DMS153 (cell line): ENCODE measurements at regions not wholly inside any gene's neighbourhood (a gene's known extent, or its start where the extent isn't known, plus 50 kb on each side); places are given as distances from the start of the nearest gene placed in this dataset.

Experiments
- DNase-seq: peaks from one replicate; lab custom pipeline; 2025; lab: John Stamatoyannopoulos, UW

DNA sequence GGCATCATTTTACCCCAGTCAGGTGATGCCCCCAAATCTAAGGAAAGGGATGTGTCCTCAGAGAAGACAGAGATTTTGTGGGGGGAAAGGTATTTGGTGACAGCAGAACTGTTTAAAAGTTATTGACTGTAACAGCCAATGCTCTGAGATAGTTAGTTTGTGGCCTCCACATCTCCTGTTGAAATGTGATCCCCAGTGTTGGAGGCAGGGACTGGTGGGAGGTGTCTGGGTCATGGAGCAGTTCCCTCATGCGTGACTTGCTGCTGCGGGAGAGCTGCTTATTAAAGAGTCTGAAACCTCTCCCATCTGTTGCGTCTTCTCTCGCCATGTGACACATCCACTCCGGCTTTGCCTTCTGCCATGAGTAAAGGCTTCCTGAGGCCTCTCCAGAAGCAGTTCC lies 282.8 kb upstream of the FOXQ1 start:
- DNase-seq = no peak

DNA sequence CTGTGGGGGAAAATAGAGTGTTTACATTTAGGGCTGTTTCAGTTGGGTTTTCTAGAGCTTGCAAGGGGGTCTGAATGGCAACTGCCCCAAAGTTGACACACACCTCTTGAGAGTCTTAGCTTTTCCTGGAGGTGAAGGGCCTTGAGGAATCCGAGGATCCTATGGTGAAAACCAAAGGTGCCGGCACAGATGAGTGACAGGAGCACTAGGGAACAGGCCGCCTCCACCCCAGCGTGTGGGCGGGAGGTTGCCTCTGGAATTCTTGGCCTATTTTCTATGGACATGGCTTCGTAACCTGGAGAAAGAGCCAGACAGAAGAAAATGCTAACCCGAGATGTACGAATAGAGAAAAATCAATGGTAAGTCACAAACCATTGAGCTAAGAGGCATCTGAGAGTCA lies 283.2 kb upstream of the FOXQ1 start:
- DNase-seq = no peak

- no peak for DNase-seq
Observed at GRCh38 chr6:1027795-1028569, 283.9 kb upstream of the FOXQ1 start.

DNA sequence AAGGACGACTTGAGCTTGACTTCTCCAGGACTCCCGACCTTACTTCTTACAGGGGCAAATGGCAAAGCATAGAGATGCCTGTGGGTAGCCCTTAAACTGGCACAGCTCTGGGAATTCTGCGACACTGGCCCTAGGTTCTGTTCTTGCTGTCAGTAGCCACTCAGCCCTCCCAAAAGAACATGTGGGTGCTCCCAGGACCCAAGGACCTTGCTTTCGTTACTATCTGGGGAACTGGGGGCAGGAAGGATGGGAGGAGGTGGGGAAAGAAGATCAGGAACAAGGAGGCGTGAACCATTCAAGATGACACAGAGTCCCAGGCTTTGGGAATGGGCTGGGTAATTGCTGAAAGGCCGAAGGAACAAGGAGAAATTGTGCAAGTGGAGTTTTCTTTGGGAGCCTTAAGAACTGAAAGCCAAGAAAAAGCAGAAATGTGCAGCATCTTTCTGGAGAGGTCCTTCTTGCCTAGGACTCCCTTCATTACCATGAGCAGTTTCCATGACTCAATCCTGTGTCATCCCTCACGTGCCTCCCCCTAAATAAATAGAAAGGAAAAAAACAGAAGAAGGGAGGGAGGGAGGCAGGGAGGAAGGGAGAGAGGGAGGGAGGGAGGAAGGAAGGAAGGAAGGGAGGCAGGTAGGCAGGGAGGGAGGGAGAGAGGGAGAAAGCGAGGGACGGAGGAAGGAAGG lies 284.6 kb upstream of the FOXQ1 start:
- DNase-seq = no peak

- DNase-seq = no peak
Observed at GRCh38 chr6:1025821-1026220, 286.1 kb upstream of the FOXQ1 start.

- DNase-seq = no peak
Observed at GRCh38 chr6:1024587-1024986, 287.3 kb upstream of the FOXQ1 start.

GRCh38 chr6:1024161-1024560 lies 287.7 kb upstream of the FOXQ1 start:
- no peak for DNase-seq

DNA sequence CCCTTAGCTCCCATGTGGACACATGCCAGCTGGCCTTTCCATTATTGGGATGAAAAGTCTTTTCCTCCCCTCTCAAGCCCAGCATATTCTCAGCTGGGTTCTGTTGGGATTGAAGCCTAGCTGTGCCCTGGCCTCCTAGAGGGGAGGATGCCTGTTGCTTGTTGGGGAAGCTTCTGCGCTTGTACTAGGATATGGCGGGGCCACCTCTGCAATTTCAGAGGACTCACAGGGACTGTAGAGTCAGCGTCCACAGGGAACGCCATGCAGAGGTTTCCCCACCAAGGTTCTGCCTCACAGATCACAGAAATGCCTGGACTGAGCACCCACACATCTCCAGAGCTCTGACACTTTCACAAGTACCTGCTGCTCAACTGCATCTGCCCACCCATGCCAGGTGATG lies 288.7 kb upstream of the FOXQ1 start:
- no peak for DNase-seq

DNA sequence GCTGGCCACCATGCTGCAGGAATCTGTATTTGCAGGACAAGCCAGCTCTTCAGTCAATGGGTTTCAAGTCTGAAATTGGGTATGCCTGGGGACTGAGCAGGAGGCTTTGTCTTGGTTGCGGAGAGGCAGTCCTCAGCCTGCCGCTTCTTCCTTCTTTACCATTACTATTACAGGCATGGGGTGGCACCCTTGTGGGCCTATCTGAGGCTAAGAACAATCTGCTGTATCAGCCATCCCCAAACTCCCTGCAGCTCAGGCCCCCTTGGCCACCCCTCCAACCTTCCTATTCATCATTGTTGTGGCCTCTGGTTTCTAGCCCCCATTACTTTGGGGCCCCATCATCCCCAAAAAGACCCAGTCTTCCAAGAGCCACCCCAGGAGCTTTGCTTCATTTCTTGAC lies 289.2 kb upstream of the FOXQ1 start:
- no peak for DNase-seq

- no peak for DNase-seq
Observed at GRCh38 chr6:1020837-1021236, 291.1 kb upstream of the FOXQ1 start.

- no peak for DNase-seq
Observed at GRCh38 chr6:1020133-1020532, 291.8 kb upstream of the FOXQ1 start.

DNA sequence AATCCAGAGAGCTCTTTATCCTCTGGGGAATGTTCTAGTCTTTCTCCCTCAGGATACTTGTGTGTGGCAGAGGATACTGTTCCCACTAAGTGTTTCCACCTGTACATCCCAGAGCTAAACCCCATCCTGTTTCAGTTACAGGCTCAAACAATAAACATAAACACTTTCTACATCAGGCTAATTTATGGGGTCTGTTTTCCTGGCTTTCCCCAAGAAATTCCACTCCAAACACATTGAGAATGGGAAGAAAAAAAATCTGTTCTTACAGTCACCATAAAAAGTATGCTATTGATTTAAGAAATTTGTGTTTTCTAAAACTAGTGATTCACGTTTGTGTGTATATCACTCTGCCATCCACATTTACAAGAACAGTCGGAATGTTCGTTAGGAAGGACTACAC lies 293.9 kb upstream of the FOXQ1 start:
- no peak for DNase-seq

DNA sequence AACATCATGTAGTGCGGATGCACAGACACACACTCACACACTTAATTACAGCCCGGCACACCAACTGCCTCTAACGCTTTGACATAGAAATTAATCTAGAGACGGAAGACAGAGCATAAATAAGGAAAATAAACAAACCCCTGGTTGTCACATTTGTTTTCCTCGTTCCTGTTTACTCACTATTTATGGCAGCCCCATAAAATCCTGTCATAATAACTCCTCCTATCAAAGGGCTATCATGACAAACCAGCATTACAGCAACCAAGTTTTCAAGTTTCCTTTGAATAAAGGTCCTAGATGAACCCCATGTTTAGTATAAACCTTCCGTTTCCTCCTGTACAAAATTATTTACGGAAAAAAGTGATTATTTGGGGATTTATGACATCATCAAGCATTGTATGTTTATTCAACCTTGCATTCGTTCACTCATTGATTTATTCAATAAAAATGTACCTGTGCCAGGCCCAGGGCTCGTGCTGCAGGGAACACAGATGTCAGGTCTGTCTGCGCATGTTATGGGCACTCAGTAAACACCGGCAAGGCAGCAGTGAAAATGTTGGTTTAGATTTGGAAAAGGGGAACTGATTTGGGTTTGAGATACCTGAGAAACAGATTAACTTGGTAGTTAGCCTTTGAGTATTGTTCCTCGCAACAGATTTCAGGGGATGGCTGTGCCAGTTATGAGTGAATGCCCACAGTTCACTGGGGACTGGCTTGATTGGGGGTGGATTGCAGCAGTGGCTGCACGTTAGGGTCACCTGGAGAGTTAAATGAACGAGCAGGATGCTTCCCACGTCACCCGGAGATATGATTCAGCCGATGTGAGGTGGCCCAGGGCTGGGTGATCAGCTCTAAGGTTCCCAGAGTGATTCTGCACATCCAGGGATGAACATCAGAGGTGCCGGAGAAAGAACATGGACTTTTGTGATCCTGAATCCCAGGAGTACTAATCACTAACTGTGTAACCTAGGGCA lies 295.3 kb upstream of the FOXQ1 start:
- no peak for DNase-seq

DNA sequence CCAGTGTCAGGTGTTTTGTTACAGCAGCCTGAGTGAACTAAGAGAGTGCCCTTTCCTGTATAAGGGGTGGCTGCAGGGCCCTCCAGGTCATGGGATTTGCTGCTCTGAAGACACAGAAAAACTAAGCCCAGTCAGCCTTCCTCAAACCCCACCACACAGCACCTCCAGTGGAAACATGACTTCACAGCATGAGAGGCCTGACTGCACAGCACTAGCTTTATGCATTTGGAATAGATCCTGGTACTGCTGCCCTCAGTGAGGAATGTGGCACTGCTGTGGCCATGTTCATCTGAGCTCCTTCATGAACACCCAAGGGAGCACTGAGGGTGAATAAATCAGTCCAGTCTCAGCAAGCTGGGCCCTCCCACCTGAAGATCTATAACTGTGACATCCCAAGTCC lies 296.1 kb upstream of the FOXQ1 start:
- no peak for DNase-seq

DNA sequence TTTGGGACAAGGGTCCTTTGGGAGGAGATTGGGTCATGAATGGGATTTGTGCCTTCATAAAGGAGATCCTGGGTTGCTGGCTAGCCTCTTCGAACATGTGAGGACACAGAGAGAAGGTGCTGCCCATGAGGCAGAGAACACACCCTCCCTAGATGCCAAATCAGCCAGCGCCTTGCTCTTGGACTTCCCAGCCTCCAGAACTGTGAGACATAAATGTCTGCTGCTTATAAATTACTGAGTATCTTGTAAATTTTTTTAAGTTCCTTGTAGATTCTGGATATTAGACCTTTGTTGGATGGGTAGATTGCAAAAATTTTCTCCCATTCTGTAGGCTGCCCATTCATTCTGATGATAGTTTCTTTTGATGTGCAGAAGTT lies 297.5 kb upstream of the FOXQ1 start:
- DNase-seq = no peak

DNA sequence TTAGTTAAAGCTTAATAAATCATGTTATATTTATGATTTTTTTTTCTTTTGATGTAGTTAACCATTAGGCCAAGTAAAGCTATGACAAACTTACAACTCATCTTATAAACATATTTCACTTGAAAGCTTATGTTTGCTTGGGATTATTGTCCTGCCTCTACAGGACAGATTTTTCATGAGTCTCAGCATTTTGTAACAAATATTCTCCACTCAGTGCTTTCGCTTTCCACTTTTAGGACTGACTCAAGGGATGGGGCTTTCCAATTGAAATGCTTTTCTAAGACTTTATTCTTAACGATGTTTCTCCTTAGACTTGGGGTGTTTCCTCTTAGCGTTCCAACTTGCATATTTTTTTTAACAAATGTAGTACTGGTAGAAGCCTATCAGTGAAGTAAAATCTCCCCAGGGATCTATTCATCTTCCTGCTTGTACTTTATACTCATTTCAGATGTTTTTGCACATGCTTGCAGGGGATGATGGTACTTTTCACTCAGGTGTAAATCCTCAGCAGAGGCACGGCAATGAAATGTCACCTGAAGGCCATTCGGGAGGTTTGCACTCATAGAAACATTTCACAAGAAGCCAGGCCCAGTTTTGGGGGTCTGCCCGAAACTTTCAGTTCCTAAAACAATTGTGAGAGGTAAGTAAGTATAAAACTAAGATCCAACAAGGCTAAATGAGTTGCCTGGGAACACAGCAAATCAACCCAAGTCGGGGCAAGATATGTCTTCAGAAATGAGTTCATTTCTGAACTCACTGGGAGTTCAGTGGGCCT lies 298.1 kb upstream of the FOXQ1 start:
- no peak for DNase-seq

DNA sequence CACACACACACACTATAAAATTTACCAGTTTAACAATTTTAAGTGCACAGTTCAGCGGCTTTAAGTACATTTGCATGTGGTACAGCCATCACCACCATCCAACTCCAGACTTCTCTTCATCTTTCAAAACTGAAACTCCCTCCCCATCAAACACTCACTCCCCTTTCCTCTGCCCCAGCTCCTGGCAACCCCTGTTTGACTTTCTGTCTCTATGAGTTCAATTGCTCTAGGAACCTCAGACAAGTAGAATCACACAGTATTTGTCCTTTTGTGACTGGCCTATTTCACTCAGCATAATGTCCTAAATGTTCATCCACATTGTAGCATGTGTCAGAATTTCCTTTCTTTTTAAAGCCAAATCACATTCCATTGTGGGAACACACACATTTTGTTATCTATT lies 302.8 kb upstream of the FOXQ1 start:
- DNase-seq = no peak

GRCh38 chr6:1007159-1007558 lies 304.7 kb upstream of the FOXQ1 start:
- DNase-seq = no peak

DNA sequence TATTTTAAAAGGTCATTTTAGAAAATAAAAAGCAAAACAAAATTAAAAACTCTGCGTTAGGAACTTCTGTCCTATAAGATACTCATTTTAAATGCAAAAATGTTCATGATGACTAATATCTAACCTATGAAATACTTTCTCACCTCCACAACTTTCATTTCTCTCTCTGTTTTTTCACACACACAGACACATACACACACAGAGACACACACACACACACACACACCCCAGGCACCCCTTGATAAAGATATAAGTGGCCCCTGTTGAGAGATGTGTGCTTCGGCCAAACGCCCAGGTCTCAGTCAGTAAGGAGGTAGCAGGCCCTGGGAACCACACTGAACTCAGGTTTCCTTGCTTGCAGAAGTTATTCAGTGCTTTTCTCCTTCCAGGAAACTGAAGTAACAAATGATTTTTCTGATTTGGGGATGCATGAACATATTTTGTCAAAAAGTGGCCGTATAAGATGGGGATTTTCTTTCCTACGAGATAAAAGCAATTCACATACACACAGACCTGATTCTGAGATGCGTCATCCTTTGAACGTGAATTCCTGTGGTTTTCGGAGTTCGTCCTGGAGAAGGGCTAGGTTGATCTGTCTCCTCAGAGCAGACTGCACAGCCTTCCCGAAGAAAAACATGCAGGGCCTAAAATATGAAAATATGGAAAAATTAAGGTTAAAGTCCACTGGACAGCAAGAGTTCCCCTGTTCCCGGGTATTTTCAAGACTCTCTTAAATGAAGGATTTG lies 306.8 kb upstream of the FOXQ1 start:
- no peak for DNase-seq

GRCh38 chr6:1003394-1004160 lies 308.3 kb upstream of the FOXQ1 start:
- no peak for DNase-seq
